Activated CD4-positive, alpha-beta memory T cell treated with anti-CD3 and anti-CD28 coated beads, Interleukin-2, amount 10 ng/mL, durations not matched to agents 7 days and 5 days (primary cell): ENCODE measurements at regions not wholly inside any gene's neighbourhood (a gene's known extent, or its start where the extent isn't known, plus 50 kb on each side); places are given as distances from the start of the nearest gene placed in this dataset.
A peak's percentile ranks its signal among the peaks of the same experiment; 100 is the strongest.

Experiments used
- CTCF ChIA-PET: fragments of 350-600 bp; sonication (Branson Sonifier 250); formaldehyde crosslinking; loops from one replicate; lab custom pipeline; 2021; ENCODE audit warnings: antibody characterized with exemption, inconsistent platforms; lab: Charles Lee
- POLR2A ChIA-PET: fragments of 350-600 bp; sonication (Branson Sonifier 250); formaldehyde crosslinking; loops from one replicate; lab custom pipeline; 2021; ENCODE audit warnings: antibody characterized with exemption; lab: Charles Lee
- DNase-seq: peaks from one replicate; pipeline ENCODE4 v3.0.0-alpha.2; 2020
- H3K27ac Mint-ChIP-seq: one replicate; pipeline ENCODE4 v1.8.0; 2021; ENCODE audit warnings: mild to moderate bottlenecking, mixed read lengths
- H3K27me3 Mint-ChIP-seq: one replicate; pipeline ENCODE4 v1.8.0; 2021; ENCODE audit warnings: mixed read lengths
- H3K36me3 Mint-ChIP-seq: one replicate; pipeline ENCODE4 v1.8.0; 2021; ENCODE audit warnings: low read depth, mixed read lengths
- H3K4me1 Mint-ChIP-seq: one replicate; pipeline ENCODE4 v1.8.0; 2021; ENCODE audit warnings: mixed read lengths
- H3K4me3 Mint-ChIP-seq: one replicate; pipeline ENCODE4 v1.8.0; 2021; ENCODE audit warnings: mild to moderate bottlenecking, mixed read lengths
- H3K9me3 Mint-ChIP-seq: one replicate; pipeline ENCODE4 v1.8.0; 2021; ENCODE audit warnings: mixed read lengths

- Mint-ChIP-seq H3K27ac (no peak overlapping the region), H3K9me3 (no peaks in the 10 kb centered on the region), H3K27me3 (no peaks in the 10 kb centered on the region), H3K4me3 (no peak overlapping the region), H3K36me3 (no peaks in the 10 kb centered on the region), H3K4me1 (no peaks in the 10 kb centered on the region)
- ChIA-PET POLR2A (no interaction called here), CTCF (no interaction called here)
- DNase-seq = no peak
These were observed 357.2 kb downstream of the SH2D4B start for GRCh38 chr10:80894797-80895467.

GRCh38 chr10:80896076-80896475 lies 358.4 kb downstream of the SH2D4B start:
- H3K4me1 Mint-ChIP-seq = no peaks in the 10 kb centered on the region
- no peaks in the 10 kb centered on the region for H3K27me3 Mint-ChIP-seq
- no peak overlapping the region for H3K4me3 Mint-ChIP-seq
- ChIA-PET POLR2A (no interaction called here), CTCF (no interaction called here)
- no peak overlapping the region for H3K27ac Mint-ChIP-seq
- no peak for DNase-seq
- no peaks in the 10 kb centered on the region for H3K36me3 Mint-ChIP-seq
- no peaks in the 10 kb centered on the region for H3K9me3 Mint-ChIP-seq

- no peak overlapping the region for H3K27ac Mint-ChIP-seq
- CTCF ChIA-PET = no interaction called here
- POLR2A ChIA-PET = no interaction called here
- no peak overlapping the region for H3K4me3 Mint-ChIP-seq
- DNase-seq = no peak
- H3K4me1 Mint-ChIP-seq = no peaks in the 10 kb centered on the region
- H3K36me3 Mint-ChIP-seq = no peaks in the 10 kb centered on the region
- H3K9me3 Mint-ChIP-seq = no peaks in the 10 kb centered on the region
- H3K27me3 Mint-ChIP-seq = no peaks in the 10 kb centered on the region
These were observed 359.3 kb downstream of the SH2D4B start for GRCh38 chr10:80896959-80897358.

GRCh38 chr10:80900661-80901060 lies 363.0 kb downstream of the SH2D4B start:
- H3K4me1 Mint-ChIP-seq = no peaks in the 10 kb centered on the region
- ChIA-PET CTCF (no interaction called here), POLR2A (no interaction called here)
- DNase-seq = no peak
- H3K36me3 Mint-ChIP-seq = no peaks in the 10 kb centered on the region
- no peak overlapping the region for H3K4me3 Mint-ChIP-seq
- H3K27me3 Mint-ChIP-seq = no peaks in the 10 kb centered on the region
- no peaks in the 10 kb centered on the region for H3K9me3 Mint-ChIP-seq
- H3K27ac Mint-ChIP-seq = no peak overlapping the region

- H3K4me3 Mint-ChIP-seq = no peak overlapping the region
- peaks cover 3% of the 10 kb centered on the region for H3K27me3 Mint-ChIP-seq
- no peak for DNase-seq
- ChIA-PET CTCF (no interaction called here), POLR2A (no interaction called here)
- no peak overlapping the region for H3K27ac Mint-ChIP-seq
- no peaks in the 10 kb centered on the region for H3K4me1 Mint-ChIP-seq
- H3K9me3 Mint-ChIP-seq = no peaks in the 10 kb centered on the region
- no peaks in the 10 kb centered on the region for H3K36me3 Mint-ChIP-seq
These were observed 370.9 kb downstream of the SH2D4B start for GRCh38 chr10:80908611-80909010.

GRCh38 chr10:80909254-80909653 lies 371.6 kb downstream of the SH2D4B start:
- peaks cover 3% of the 10 kb centered on the region for H3K27me3 Mint-ChIP-seq
- no peak for DNase-seq
- H3K4me1 Mint-ChIP-seq = no peaks in the 10 kb centered on the region
- H3K36me3 Mint-ChIP-seq = no peaks in the 10 kb centered on the region
- no peak overlapping the region for H3K4me3 Mint-ChIP-seq
- no peaks in the 10 kb centered on the region for H3K9me3 Mint-ChIP-seq
- H3K27ac Mint-ChIP-seq = no peak overlapping the region
- POLR2A ChIA-PET = no interaction called here
- CTCF ChIA-PET = no interaction called here

GRCh38 chr10:80917636-80918035 lies 379.9 kb downstream of the SH2D4B start:
- Mint-ChIP-seq H3K4me3 (no peak overlapping the region), H3K4me1 (no peaks in the 10 kb centered on the region), H3K27ac (no peak overlapping the region), H3K27me3 (peaks cover 1% of the 10 kb centered on the region), H3K36me3 (no peaks in the 10 kb centered on the region), H3K9me3 (no peaks in the 10 kb centered on the region)
- POLR2A ChIA-PET = no interaction called here
- no peak for DNase-seq
- CTCF ChIA-PET = no interaction called here

- POLR2A ChIA-PET = no interaction called here
- CTCF ChIA-PET = interaction anchor here (1.0 kb wide), 1 partner anchor 221 kb away, joined by 4 read pairs; no protein-coding TSS in a partner anchor
- no peak overlapping the region for H3K4me3 Mint-ChIP-seq
- H3K27ac Mint-ChIP-seq = no peak overlapping the region
- no peak for DNase-seq
- no peaks in the 10 kb centered on the region for H3K27me3 Mint-ChIP-seq
- H3K9me3 Mint-ChIP-seq = no peaks in the 10 kb centered on the region
- H3K36me3 Mint-ChIP-seq = no peaks in the 10 kb centered on the region
- H3K4me1 Mint-ChIP-seq = no peaks in the 10 kb centered on the region
These were observed 383.3 kb downstream of the SH2D4B start for GRCh38 chr10:80921032-80921431.

GRCh38 chr10:80924063-80924952 lies 386.6 kb downstream of the SH2D4B start:
- Mint-ChIP-seq H3K4me3 (no peak overlapping the region), H3K9me3 (no peaks in the 10 kb centered on the region), H3K4me1 (no peaks in the 10 kb centered on the region), H3K27me3 (peaks cover 2% of the 10 kb centered on the region), H3K36me3 (no peaks in the 10 kb centered on the region), H3K27ac (no peak overlapping the region)
- ChIA-PET POLR2A (no interaction called here), CTCF (interaction anchor here (0.6 to 1.6 kb wide), 8 partner anchors 12 to 261 kb away, joined by 3 to 5 read pairs (median 3); no protein-coding TSS in a partner anchor)
- peak; percentile 18 for DNase-seq

- Mint-ChIP-seq H3K27ac (no peak overlapping the region), H3K27me3 (peaks cover 6% of the 10 kb centered on the region), H3K36me3 (no peaks in the 10 kb centered on the region), H3K4me3 (no peak overlapping the region), H3K9me3 (no peaks in the 10 kb centered on the region), H3K4me1 (no peaks in the 10 kb centered on the region)
- ChIA-PET POLR2A (no interaction called here), CTCF (interaction anchor here (1.3 kb wide), 1 partner anchor 16 kb away, joined by 3 read pairs; no protein-coding TSS in a partner anchor)
- DNase-seq = no peak
These were observed 389.8 kb downstream of the SH2D4B start for GRCh38 chr10:80927419-80928078.

- H3K27me3 Mint-ChIP-seq = no peaks in the 10 kb centered on the region
- POLR2A ChIA-PET = no interaction called here
- CTCF ChIA-PET = no interaction called here
- H3K36me3 Mint-ChIP-seq = no peaks in the 10 kb centered on the region
- no peaks in the 10 kb centered on the region for H3K4me1 Mint-ChIP-seq
- no peaks in the 10 kb centered on the region for H3K9me3 Mint-ChIP-seq
- no peak overlapping the region for H3K4me3 Mint-ChIP-seq
- no peak for DNase-seq
- no peak overlapping the region for H3K27ac Mint-ChIP-seq
These were observed 401.2 kb downstream of the SH2D4B start for GRCh38 chr10:80938903-80939302.

GRCh38 chr10:80945264-80945880 lies 407.7 kb downstream of the SH2D4B start:
- no peaks in the 10 kb centered on the region for H3K36me3 Mint-ChIP-seq
- H3K4me1 Mint-ChIP-seq = no peaks in the 10 kb centered on the region
- no peaks in the 10 kb centered on the region for H3K9me3 Mint-ChIP-seq
- H3K27ac Mint-ChIP-seq = no peak overlapping the region
- no peak for DNase-seq
- H3K4me3 Mint-ChIP-seq = no peak overlapping the region
- CTCF ChIA-PET = no interaction called here
- no peaks in the 10 kb centered on the region for H3K27me3 Mint-ChIP-seq
- POLR2A ChIA-PET = no interaction called here

- H3K36me3 Mint-ChIP-seq = no peaks in the 10 kb centered on the region
- H3K27ac Mint-ChIP-seq = no peak overlapping the region
- H3K9me3 Mint-ChIP-seq = no peaks in the 10 kb centered on the region
- no peak overlapping the region for H3K4me3 Mint-ChIP-seq
- no peak for DNase-seq
- H3K4me1 Mint-ChIP-seq = no peaks in the 10 kb centered on the region
- ChIA-PET POLR2A (no interaction called here), CTCF (no interaction called here)
- no peaks in the 10 kb centered on the region for H3K27me3 Mint-ChIP-seq
These were observed 408.4 kb downstream of the SH2D4B start for GRCh38 chr10:80946073-80946472.
